Right lung (tissue), 2 donors: ENCODE measurements at regions not wholly inside any gene's neighbourhood (a gene's known extent, or its start where the extent isn't known, plus 50 kb on each side); places are given as distances from the start of the nearest gene placed in this dataset.
"Not testable (repeated sequence)": the region's sequence is repeated elsewhere in the genome, so short reads cannot be mapped to it uniquely, and the experiment has no call there.

Source experiments
- DNase-seq, 2 donors: peaks; one replicate each; pipeline ENCODE4 v3.0.0-alpha.2; 2013

DNA sequence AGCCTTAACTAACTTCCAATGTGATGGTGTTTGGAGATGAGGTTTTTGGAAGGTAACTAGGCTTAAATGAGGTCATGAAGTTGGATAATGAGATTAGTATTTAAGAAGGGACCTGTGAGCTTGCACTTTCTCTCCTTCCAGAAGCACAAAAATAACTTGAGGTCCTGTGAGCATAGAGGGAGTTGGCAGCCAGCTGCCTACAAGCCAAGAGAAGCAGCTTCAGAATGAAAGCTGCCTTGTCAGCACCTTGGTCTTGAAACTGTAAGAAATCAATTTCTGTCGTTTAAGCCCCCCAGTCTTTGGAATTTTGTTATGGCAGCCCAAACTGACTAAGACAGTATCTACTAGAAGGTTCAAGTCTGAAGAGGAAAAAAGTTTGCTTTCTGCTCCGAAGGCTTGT lies 280.2 kb upstream of the GALNTL6 start:
- DNase-seq, result no peak

DNA sequence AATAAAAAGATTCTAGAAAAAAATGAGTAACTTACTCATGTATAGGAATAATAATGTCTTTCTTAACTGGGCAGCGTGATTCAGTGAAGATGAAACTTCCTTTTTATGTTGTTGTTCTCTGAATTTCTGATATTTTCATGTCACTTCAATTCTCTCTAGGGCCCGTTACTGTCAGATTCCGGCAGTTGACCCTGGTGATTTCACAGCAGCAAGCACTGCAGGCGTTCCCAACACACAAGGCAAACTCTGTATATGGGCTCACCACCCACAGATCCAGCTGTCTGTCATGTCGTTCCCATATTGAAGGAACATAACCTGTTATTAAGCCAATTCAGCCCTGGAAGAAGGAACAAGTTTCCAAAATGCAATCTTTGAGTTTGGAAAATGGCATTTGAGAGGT lies 288.3 kb upstream of the GALNTL6 start:
- no peak for DNase-seq

DNA sequence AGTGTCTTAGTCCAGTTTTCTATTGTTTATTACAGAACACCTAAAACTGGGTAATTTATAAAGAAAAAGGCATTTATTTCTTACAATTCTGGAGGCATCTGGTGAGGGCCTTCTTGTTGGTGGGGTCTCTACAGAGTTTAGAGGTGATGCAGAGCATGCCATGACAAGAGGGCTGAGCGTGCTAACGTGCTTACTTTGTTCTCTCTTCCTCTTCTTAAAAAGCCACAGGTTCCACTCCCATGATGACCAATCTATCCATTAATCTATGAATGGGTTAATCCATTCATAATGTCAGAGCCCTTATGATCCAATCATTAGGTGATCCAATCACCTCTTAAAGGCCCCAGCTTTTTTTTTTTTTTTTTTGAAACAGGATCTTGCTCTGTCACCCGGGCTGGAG lies 291.5 kb upstream of the GALNTL6 start:
- DNase-seq, result no peak

DNA sequence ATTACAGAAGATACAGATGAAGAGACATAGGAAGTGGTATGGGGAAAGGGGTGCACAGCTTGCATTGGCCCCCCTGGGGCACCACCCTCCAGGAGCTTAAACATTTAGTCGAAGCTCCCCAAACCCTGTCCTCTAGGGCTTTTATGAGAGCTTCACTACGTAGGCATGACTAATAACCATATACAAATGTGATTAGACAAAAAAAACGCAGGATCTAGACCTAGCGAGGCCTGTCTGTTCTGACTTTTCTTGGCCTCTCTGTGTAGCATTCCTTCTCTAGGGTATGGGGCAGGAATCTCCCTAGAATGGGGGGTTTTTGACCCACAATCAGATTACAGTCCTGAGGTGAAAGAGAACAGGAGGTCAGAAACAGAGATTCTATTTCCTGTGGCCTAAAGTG lies 293.7 kb upstream of the GALNTL6 start:
- no peak for DNase-seq

DNA sequence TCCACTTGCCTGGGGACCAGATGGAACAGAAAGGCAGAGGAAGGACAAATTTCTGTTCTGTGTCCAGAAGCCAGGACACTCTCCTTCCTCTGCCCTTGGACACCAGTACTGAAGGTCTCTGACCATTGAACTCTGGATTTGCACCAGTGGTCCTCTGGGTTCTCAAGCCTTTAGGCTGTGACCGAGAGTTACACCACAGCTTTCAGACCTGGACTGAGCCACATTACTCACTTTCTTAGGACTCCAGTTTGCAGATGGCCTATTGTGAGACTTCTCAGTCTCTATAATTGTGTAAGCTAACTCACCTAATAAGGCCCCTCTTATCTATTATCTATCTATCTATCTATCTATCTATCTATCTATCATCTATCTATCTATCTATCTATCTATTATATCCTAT lies 295.3 kb upstream of the GALNTL6 start:
- no peak for DNase-seq

DNA sequence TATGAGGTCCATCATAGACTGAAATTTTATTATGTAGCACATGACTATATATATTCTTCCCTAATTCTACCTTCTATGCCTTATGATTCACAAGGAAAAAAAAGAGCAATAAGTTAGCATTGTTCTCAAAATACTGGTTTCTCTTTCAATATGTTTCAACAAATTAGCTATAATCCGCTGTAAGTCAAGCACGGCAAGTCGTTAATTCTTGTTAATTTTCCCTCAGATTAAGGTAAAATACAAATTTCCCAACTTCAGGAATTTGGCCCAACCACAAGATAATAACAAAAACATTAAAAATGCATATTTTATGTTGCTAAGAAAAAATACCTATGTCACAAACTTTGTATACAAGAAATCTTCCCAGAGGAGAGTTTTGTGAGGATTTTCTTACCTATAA lies 296.5 kb upstream of the GALNTL6 start:
- no peak for DNase-seq

DNA sequence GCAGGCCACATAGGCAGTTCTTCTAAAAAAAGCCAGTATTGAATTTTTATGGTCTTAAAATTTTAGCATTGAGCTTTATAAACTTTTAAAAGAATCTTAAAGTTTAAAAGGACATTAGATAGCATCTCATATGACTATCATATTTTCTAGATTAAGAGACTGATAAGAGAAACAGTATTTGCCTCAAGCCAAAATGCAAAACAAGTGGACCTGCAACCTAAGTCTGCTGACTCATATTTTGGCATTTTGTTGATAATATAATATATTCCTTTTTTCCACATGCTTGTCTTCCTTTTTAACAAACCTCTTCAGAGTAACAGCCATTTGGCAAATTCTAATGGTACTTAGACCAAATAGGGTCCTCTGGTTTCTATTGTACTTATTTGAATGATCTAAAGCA lies 328.5 kb upstream of the GALNTL6 start:
- no peak for DNase-seq

DNA sequence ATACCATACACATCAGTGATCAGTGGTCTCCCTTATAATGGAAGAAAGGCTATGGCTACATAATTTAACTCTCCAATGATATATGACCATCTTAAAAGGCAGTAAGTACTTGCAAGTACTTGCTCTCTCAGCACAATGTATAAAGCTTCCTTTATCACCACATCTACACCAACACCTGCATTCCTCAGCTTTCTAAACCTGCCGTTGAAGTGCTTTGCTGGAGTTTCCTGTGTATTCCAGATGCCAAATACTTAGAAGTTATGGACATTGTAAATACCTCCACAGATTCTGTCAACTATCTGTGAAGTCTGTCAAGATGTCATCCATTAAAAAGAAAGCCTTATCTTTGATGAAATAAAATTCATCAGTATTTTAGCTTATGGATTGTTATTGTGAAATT lies 335.0 kb upstream of the GALNTL6 start:
- DNase-seq, result no peak

DNA sequence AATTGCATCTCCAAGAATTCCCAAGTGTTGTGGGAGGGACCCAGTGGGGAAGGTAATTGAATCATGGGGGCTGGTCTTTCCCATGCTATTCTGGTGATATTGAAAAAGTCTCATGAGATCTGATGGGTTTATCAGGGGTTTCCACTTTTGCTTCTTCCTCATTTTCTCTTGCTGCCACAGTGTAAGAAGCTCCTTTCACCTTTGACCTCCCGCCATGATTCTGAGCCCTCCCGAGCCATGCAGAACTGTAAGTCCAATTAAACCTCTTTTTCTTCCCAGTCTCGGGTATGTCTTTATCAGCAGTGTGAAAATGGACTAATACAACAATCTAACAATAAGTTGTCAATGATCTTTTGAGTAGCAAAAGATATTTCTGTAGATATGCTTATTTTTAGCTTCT lies 338.1 kb upstream of the GALNTL6 start:
- not testable (repeated sequence) for DNase-seq

DNA sequence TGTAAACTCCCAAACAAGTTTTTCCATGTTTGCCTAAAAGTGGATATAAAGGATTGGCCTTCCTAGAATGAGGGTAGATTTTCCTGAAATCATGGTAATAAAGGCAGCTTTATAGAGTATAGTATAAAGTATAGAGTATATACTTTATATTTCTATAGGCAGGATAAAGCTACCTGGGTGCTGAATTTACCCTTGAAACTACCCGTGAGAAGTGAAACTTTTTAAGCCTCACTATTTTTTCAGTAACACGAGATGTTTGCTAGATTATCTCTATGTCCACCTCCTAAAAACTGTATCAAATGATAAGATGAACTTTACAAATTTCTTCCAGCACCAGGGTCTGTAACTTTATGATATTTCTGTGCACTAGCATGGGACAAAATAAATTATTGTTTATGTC lies 340.0 kb upstream of the GALNTL6 start:
- no peak for DNase-seq

DNA sequence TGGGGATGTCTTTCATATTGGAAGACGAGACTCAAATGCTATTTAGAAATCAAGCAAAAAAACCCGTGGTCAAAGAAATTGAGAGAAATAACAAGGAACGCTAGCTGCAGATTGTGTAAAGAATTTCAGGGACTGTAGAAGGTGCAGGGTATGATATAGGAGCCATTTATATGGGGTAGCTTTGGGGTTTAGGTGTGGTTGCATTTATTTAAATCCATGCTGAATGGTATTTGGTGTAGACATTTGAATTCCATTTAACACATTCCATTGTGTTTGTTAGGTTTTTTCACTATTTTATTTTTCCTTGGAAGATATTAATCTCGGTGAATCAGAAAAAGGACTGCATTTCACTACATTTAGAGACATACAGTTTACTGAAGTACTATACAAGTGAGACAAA lies 341.0 kb upstream of the GALNTL6 start:
- no peak for DNase-seq

DNA sequence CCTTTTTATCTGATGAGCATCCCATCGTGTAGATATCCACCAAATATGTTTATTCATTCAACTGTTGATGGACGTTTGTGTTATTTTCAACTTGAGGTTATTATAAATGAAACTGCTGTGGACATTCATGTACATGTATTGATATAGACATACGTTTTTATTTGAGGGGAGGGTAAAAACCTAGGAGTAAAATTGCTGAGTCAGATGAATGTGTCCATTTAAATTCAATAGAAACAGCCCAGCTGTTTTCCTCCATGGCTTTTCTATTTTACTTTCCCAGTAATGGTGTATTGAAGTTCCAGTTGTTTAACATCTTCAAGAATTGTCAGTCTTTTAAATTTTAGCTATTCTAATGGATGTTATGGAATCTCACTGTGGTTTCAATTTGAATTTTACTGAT lies 348.7 kb upstream of the GALNTL6 start:
- DNase-seq, result no peak

DNA sequence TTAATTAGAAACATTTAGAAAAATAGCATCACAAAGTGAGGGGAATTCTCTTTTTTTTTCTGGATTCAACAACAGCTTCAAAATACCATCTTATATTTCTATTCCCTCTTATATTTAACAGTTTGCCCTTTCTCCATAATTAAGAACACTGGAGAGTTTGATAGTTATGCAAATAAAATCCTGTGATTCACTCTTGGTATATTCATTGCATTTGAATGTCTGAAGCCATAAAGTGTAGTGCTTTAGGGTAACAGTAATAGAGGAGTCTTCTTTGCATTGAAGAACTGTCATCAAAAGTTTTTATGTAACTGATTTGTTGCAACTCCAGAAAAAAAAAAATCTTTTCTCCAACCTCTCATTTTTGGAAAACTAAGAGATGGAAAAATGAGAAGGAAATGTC lies 352.0 kb upstream of the GALNTL6 start:
- no peak for DNase-seq

DNA sequence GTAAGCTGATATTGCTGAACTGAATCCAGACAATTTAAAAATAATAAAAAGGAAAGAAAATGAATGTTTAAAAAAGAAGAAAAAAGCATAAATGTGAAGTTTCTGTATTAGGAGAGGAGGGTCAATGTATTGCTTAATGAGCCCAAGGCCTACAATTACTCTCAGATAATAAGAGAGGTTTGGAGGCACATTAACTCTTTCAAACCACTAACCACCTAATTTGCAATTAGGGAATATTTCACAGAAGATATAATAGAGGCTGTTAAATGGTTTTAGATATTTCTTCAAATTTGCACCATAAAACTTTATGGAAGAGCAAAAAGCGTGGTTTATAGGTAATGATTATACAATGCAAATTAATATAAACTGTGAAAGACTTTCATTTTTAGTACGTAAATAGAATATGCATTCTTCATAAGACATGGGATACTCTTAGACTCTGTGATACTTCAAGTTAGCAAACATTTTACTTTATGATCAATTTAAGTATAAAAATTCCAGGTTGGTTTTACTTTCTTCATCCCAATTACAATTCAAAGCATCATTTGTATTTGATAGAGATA lies 364.2 kb upstream of the GALNTL6 start:
- DNase-seq, result no peak

DNA sequence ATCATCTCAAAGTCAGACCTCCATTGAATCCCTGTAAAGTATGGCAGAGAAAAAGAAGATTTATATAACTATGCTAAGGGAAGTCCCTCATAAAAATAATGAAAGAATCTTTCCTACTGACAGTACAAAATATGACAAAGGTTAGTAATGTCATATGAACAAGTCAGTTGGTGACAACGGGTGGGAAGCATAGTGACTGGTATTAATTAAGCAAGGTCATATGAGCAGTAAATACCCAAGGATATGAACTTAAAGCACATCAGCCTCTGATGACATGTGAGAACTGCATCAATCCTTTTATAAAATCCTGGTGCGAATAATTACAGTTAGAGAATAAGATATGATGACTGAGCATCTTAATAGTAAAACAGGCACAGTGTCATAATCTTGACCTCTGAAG lies 364.8 kb upstream of the GALNTL6 start:
- DNase-seq, result no peak

DNA sequence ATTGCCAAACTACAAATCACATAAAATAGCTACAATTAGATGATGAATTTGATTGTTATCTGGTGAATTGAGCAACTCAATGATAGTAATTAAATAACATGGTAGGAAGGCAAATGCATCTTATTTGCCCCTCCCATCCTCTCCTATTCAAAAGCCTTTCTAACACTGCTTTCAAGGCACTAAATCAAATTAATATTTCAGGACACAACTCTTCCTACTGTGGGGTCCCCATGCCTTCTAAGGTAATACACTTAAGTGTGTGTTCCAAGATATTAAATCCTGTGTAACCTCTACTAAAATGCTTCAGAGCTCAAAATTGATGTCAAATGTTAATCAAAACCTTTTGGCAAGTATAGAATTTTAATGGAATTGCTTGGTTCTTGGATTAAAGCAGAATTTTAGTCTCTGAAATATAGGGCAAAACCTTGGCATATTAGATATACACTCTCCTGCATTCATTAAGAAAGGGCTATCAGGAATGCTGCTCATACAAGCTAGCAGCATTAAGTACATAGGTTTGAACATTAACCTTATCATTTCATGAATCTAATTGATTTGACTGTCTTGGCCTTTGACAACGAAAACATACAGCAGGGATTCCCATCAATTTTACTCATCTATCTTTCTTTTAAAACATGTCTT lies 371.8 kb upstream of the GALNTL6 start:
- DNase-seq, result no peak

DNA sequence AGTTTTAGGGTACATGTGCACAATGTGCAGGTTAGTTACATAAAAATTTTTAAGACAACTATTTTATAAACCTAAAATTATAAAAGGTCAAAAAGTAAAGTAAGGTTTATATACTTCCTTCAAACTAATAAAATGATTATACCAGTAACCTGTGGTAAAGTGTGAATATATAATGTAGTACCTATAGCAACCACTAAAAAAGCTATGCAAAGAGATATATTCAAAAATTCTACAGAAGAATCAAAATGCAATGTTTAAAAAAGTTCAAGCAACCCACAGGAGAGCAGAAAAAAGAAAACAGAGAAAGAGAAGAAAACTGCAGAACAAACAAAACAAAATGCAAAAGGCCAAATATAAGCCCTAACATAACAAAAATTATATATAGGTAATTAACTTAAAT lies 379.5 kb upstream of the GALNTL6 start:
- DNase-seq, result no peak

DNA sequence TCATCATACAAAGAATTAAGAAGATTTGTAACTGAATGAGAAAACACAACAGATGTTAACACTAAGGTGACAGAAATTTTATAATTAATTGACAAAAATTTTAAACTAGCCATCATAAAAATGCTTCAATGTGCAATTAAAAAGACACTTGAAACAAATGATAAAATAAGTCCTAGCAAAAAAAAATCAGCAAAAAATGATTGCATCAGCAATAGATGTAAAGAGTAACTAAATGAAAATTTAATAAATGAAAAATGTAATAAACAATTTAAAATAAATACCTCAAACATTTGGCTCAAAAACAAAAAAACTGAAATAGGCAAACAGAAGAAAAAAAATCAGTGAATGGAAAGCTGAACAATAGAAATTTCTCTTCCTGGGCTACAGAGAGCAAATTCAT lies 380.7 kb upstream of the GALNTL6 start:
- no peak for DNase-seq

DNA sequence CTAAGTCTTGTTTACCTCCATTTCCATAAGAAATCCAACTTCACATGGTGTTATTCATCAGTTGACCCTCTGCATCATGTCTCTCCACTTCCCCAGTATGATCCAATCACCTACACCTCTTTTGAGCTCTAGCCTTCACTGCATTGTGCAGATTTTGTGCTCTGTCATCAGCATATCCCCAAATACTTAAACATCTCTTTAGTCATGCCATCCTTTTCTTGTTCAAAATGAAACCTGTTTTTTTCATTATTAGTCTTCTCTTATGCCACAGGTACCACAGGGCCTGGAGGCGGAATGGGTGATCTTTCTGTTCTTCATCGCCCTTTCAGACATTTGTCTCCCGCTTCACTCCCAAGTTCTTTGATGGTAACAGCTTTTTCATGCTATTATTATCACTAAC lies 382.7 kb upstream of the GALNTL6 start:
- no peak for DNase-seq

DNA sequence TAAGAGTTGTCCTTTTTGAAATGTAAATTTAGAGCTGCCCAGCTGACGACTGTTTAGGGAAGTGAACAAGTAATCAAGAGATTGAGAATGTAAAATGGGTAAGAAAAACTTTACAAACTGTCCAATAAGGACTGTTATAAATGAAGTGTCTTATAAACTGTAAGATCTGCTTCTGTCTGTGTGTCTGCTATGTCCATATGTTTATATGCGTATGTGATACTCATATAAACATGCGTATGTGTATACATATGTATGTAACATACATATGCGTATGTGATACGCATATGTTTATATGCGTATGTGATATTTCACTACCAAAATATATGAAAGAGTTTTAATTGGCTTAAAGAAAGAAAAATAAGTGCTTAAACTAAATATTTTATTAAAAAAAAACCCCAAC lies 416.0 kb upstream of the GALNTL6 start:
- no peak for DNase-seq

DNA sequence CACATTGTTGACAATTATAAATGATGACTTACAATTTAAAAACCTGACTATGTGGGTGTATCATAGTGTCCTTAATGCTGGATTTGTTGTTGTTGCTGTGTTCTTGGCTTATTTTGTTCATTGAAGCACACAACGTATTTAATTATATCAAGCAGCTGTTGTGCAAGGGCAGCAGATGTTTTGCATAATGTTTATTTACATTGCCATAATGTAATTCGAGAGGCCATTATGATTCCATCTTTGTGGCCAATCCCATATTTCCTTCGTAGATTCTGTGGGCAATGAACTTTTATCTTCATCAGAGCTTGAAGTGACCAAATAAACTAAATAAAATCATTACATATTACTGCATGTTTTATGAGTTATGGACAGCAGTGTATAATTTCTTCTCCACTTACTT lies 422.6 kb upstream of the GALNTL6 start:
- peak; percentile 69 to 79 for DNase-seq

DNA sequence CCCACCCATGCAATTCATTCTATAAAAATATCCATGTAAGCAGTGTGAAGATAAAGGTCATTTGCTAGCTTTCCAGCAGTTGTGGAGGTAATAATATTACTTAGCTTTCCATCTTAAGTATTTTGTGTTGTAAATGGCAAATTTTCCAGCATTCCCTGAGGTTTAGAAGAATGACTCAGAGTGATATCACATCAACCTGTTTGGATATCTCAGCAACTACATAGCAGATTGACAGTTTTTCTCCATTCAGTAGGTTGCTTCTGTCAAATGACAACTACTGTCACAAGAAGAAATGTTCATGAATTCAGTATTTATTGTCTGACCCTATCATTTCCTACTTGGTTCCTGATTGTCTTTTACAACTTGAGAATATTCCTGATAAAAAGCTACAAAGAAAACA lies 434.9 kb upstream of the GALNTL6 start:
- no peak for DNase-seq

DNA sequence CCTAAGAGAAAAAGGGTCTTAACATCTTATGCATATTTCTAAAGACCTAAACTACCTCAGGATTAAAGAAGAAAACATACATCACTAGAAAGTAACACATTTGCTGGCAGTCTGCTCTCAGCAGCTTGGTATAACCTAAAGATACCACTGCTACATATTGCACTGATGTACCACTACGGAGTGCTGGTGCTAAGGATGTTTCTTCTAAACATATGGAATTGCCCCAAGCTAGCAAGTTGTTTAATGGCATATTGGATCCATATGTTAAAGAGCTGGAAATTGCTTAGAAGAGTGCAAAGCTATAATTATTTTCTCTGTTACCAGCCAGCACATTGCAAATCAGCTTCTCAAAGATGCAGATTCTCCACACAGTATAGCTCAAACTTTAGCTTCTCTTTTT lies 436.5 kb upstream of the GALNTL6 start:
- no peak for DNase-seq

DNA sequence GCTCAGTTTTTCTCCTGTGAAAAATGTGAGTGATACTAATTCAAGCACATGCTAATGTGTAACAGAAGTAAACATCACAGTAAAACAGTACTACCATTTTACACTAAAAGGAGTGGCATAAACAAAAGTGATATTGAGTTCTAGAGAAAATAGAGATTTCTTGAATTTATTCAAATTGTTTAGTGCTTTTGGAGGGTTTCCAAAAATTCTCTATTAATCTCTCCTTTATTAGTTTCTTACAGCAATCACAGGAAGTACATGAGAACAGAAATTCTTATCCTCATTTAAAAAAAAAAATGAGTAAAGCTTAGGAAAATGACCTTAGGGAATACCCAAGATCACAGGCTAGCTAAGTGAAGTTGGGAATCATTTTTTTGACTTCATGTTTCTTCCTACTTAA lies 459.7 kb upstream of the GALNTL6 start:
- DNase-seq, result no peak

DNA sequence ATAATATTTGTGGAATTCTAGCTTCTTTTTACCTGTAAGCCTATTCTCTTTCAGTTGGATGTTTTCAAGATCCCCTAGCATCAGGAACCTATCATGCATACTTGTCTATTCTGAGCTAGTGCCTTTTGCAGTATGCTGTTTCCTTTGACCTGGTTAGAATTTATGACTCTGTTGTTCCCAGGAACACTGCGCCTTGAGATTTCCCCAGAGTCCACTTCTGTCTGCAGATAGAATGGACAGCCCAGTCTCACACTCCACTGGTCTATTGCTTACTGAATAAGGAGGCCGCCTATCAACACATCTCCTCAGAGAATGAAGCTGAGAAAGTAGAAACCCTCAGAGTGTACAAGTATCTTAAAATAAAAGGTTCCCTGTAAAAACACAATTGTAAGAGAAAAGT lies 465.1 kb upstream of the GALNTL6 start:
- DNase-seq, result no peak
